ENCODE measurements at regions not wholly inside any gene's neighbourhood (a gene's known extent, or its start where the extent isn't known, plus 50 kb on each side); places are given as distances from the start of the nearest gene placed in this dataset.
"Not testable (repeated sequence)": the region's sequence is repeated elsewhere in the genome, so short reads cannot be mapped to it uniquely, and the experiment has no call there.

DNA sequence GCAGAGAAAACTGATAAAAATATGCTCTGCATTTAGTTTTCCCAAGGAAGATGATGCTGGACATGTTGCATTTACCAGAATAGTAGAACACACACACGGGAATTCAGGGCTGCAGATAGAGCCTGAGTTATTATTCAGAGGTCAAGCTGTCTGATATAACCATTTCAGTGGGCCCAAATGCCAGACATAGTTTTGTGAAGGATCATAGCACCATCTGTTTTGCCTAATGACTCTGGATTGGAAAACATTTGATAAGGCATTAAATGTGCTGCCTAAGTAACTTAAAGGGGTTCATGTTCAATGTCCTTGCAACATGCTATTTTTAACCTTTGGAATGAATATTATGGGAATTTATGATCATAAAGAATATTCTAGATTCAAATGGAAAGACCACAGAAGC is 666.2 kb downstream of the PRIM2 start:
- H3K9me3 ChIP-seq (ENCODE audit: control insufficient read depth in 1 of 2, insufficient read depth in 1 of 2, low read depth in 1 of 2, low read length in 2 of 2); H3K27me3 ChIP-seq (ENCODE audit: insufficient read depth, low read length); H4K20me1 ChIP-seq (ENCODE audit: insufficient read depth); RAD21 ChIA-PET (ENCODE audit: low non-redundant PET in 1 of 2, low total read pairs in 2 of 2, uncharacterized antibody in 2 of 2, unreplicated experiment in 2 of 2); H3K36me3 ChIP-seq (ENCODE audit: control insufficient read depth in 1 of 2, insufficient read depth in 2 of 2, low read length in 2 of 2); H2AFZ ChIP-seq (ENCODE audit: low read depth, low read length, poor library complexity, severe bottlenecking); CTCF ChIA-PET; H3K4me3 ChIP-seq (replicated peaks in 1 of 2; ENCODE audit: low read depth in 1 of 2, low read length in 2 of 2); H3K27ac ChIP-seq (ENCODE audit: low read depth, low read length); ATAC-seq; H3K9me2 ChIP-seq (ENCODE audit: insufficient read depth); H3K9ac ChIP-seq (ENCODE audit: low read length); intact Hi-C loops (cut with micrococcal nuclease); H3K4me1 ChIP-seq (ENCODE audit: control insufficient read depth in 1 of 2, insufficient read depth in 2 of 2, low read length in 2 of 2); BruUV-seq (replicated peaks); POLR2A ChIA-PET; H3K79me2 ChIP-seq (ENCODE audit: insufficient read depth, low read length); DNase-seq (ENCODE audit: low read depth, low spot score); H3K4me2 ChIP-seq (ENCODE audit: low read length): not testable (repeated sequence)

DNA sequence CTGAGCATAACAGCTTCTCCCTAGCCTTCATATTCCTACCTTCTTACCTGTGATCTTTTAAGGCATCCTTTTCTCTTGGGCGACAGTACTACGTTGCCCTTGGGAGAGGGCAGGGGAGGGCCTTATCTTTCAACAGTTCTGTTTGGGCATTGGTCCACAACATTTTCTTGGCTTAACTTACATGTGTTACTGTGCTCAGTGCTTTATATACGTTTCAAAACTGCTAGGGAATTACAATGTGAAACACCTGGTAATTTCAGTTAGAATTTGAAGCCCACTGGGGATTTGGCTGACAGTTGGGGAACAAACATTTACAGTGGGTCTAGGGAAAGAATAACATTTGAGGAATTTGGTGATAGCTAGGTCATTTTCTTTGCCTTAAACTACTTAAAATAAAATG is 667.1 kb downstream of the PRIM2 start:
- H4K20me1 ChIP-seq (ENCODE audit: insufficient read depth); H3K9me2 ChIP-seq (ENCODE audit: insufficient read depth); H3K4me2 ChIP-seq (ENCODE audit: low read length); H3K27ac ChIP-seq (ENCODE audit: low read depth, low read length); POLR2A ChIA-PET; H3K79me2 ChIP-seq (ENCODE audit: insufficient read depth, low read length); RAD21 ChIA-PET (ENCODE audit: low non-redundant PET in 1 of 2, low total read pairs in 2 of 2, uncharacterized antibody in 2 of 2, unreplicated experiment in 2 of 2); intact Hi-C loops (cut with micrococcal nuclease); H3K9me3 ChIP-seq (ENCODE audit: control insufficient read depth in 1 of 2, insufficient read depth in 1 of 2, low read depth in 1 of 2, low read length in 2 of 2); H3K27me3 ChIP-seq (ENCODE audit: insufficient read depth, low read length); H3K9ac ChIP-seq (ENCODE audit: low read length); H2AFZ ChIP-seq (ENCODE audit: low read depth, low read length, poor library complexity, severe bottlenecking); CTCF ChIA-PET; H3K4me1 ChIP-seq (ENCODE audit: control insufficient read depth in 1 of 2, insufficient read depth in 2 of 2, low read length in 2 of 2); H3K4me3 ChIP-seq (replicated peaks in 1 of 2; ENCODE audit: low read depth in 1 of 2, low read length in 2 of 2); BruUV-seq (replicated peaks); ATAC-seq; H3K36me3 ChIP-seq (ENCODE audit: control insufficient read depth in 1 of 2, insufficient read depth in 2 of 2, low read length in 2 of 2); DNase-seq (ENCODE audit: low read depth, low spot score): not testable (repeated sequence)

DNA sequence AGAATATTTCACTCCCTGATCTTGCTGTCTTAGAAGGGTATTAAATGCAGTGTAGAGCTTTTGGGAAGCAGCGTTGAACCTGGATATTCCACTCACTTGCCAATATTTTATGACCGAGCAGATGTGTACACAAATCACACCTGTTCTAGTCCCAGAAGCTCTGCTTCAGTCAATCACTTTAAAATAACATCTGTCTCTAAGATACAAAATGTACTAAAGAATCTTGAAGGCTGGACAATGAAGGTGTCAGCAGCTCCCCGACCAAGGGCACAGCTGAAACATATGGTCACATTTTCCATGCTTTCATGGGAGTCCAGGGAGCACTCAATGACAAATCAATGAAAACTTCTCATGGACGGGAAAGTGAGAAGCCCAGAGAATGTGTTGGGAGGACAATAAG is 668.3 kb downstream of the PRIM2 start:
- H3K79me2 ChIP-seq (ENCODE audit: insufficient read depth, low read length); BruUV-seq (replicated peaks); H3K4me3 ChIP-seq (replicated peaks in 1 of 2; ENCODE audit: low read depth in 1 of 2, low read length in 2 of 2); DNase-seq (ENCODE audit: low read depth, low spot score); H3K4me2 ChIP-seq (ENCODE audit: low read length); H3K36me3 ChIP-seq (ENCODE audit: control insufficient read depth in 1 of 2, insufficient read depth in 2 of 2, low read length in 2 of 2); intact Hi-C loops (cut with micrococcal nuclease); H3K27me3 ChIP-seq (ENCODE audit: insufficient read depth, low read length); H3K9me2 ChIP-seq (ENCODE audit: insufficient read depth); RAD21 ChIA-PET (ENCODE audit: low non-redundant PET in 1 of 2, low total read pairs in 2 of 2, uncharacterized antibody in 2 of 2, unreplicated experiment in 2 of 2); H3K27ac ChIP-seq (ENCODE audit: low read depth, low read length); H4K20me1 ChIP-seq (ENCODE audit: insufficient read depth); CTCF ChIA-PET; H3K9me3 ChIP-seq (ENCODE audit: control insufficient read depth in 1 of 2, insufficient read depth in 1 of 2, low read depth in 1 of 2, low read length in 2 of 2); H3K4me1 ChIP-seq (ENCODE audit: control insufficient read depth in 1 of 2, insufficient read depth in 2 of 2, low read length in 2 of 2); H2AFZ ChIP-seq (ENCODE audit: low read depth, low read length, poor library complexity, severe bottlenecking); POLR2A ChIA-PET; H3K9ac ChIP-seq (ENCODE audit: low read length); ATAC-seq: not testable (repeated sequence)

DNA sequence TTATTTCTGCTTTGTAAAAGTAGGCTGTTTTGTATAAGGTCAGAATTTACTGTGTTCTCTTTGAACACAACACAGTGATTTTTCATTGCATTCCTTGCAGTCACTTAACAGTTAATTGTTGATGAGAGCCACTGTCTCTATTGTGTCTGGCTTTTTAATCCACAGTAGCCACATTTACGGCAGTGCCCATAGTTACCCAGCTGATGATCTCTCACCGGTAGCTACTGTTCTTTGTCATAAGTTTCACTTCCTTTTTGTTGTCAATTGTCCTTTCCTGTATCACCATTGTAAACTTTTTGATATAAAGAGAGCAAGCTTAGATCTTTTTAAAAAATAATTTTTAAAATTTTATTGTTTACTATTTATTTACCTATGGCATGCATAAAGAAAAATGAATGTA is 669.2 kb downstream of the PRIM2 start:
- BruUV-seq (replicated peaks); H3K4me1 ChIP-seq (ENCODE audit: control insufficient read depth in 1 of 2, insufficient read depth in 2 of 2, low read length in 2 of 2); H3K4me2 ChIP-seq (ENCODE audit: low read length); H2AFZ ChIP-seq (ENCODE audit: low read depth, low read length, poor library complexity, severe bottlenecking); POLR2A ChIA-PET; intact Hi-C loops (cut with micrococcal nuclease); H3K27ac ChIP-seq (ENCODE audit: low read depth, low read length); RAD21 ChIA-PET (ENCODE audit: low non-redundant PET in 1 of 2, low total read pairs in 2 of 2, uncharacterized antibody in 2 of 2, unreplicated experiment in 2 of 2); DNase-seq (ENCODE audit: low read depth, low spot score); CTCF ChIA-PET; H4K20me1 ChIP-seq (ENCODE audit: insufficient read depth); H3K4me3 ChIP-seq (replicated peaks in 1 of 2; ENCODE audit: low read depth in 1 of 2, low read length in 2 of 2); ATAC-seq; H3K79me2 ChIP-seq (ENCODE audit: insufficient read depth, low read length); H3K9me3 ChIP-seq (ENCODE audit: control insufficient read depth in 1 of 2, insufficient read depth in 1 of 2, low read depth in 1 of 2, low read length in 2 of 2); H3K9me2 ChIP-seq (ENCODE audit: insufficient read depth); H3K9ac ChIP-seq (ENCODE audit: low read length); H3K36me3 ChIP-seq (ENCODE audit: control insufficient read depth in 1 of 2, insufficient read depth in 2 of 2, low read length in 2 of 2); H3K27me3 ChIP-seq (ENCODE audit: insufficient read depth, low read length): not testable (repeated sequence)

DNA sequence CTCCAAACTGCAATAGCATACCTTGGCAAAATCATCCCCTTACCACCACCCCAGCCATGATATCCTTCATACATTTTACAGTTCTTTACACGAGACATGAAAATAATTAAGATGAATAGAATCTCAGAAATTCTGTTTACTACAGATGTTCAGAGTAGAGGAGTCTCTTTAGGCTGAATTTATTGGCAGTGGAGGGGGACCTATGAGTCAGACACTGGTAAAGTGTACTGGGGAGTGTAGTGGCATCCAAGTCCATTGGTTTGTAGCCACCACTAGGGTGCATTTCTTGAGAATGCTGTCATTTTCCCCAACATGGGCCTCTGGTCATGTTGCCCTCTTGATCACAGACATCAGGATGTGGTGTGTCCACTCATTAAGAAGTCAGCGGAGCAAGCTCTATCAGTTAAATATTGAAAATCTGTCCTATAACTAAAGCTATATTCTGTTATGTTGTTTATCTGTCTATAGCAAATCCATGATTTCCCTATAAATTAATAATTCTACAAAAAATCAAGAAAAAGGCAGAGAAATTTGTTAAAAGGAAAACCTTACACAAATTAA is 672.2 kb downstream of the PRIM2 start:
- intact Hi-C loops (cut with micrococcal nuclease); RAD21 ChIA-PET (ENCODE audit: low non-redundant PET in 1 of 2, low total read pairs in 2 of 2, uncharacterized antibody in 2 of 2, unreplicated experiment in 2 of 2); H3K4me3 ChIP-seq (replicated peaks in 1 of 2; ENCODE audit: low read depth in 1 of 2, low read length in 2 of 2); H2AFZ ChIP-seq (ENCODE audit: low read depth, low read length, poor library complexity, severe bottlenecking); H4K20me1 ChIP-seq (ENCODE audit: insufficient read depth); BruUV-seq (replicated peaks); H3K36me3 ChIP-seq (ENCODE audit: control insufficient read depth in 1 of 2, insufficient read depth in 2 of 2, low read length in 2 of 2); DNase-seq (ENCODE audit: low read depth, low spot score); H3K4me1 ChIP-seq (ENCODE audit: control insufficient read depth in 1 of 2, insufficient read depth in 2 of 2, low read length in 2 of 2); H3K27ac ChIP-seq (ENCODE audit: low read depth, low read length); H3K27me3 ChIP-seq (ENCODE audit: insufficient read depth, low read length); H3K9ac ChIP-seq (ENCODE audit: low read length); H3K79me2 ChIP-seq (ENCODE audit: insufficient read depth, low read length); CTCF ChIA-PET; H3K4me2 ChIP-seq (ENCODE audit: low read length); H3K9me3 ChIP-seq (ENCODE audit: control insufficient read depth in 1 of 2, insufficient read depth in 1 of 2, low read depth in 1 of 2, low read length in 2 of 2); POLR2A ChIA-PET; H3K9me2 ChIP-seq (ENCODE audit: insufficient read depth): not testable (repeated sequence)
- peak; percentile 44; the same call in 1 of the 2 replicates for ATAC-seq
